ENCODE measurements at regions not wholly inside any gene's neighbourhood (a gene's known extent, or its start where the extent isn't known, plus 50 kb on each side); places are given as distances from the start of the nearest gene placed in this dataset.
"Not testable (repeated sequence)": the region's sequence is repeated elsewhere in the genome, so short reads cannot be mapped to it uniquely, and the experiment has no call there.

- DNase-seq (ENCODE audit: low read depth) = no peak
Observed at GRCh38 chr11:98589967-98590366, 430.8 kb upstream of the CNTN5 start.

- no peak for DNase-seq (ENCODE audit: low read depth)
Observed at GRCh38 chr11:98600103-98600502, 420.6 kb upstream of the CNTN5 start.

GRCh38 chr11:98600786-98601773 lies 419.7 kb upstream of the CNTN5 start:
- no peak for DNase-seq (ENCODE audit: low read depth)

GRCh38 chr11:98616098-98616655 lies 404.6 kb upstream of the CNTN5 start:
- no peak for DNase-seq (ENCODE audit: low read depth)

DNA sequence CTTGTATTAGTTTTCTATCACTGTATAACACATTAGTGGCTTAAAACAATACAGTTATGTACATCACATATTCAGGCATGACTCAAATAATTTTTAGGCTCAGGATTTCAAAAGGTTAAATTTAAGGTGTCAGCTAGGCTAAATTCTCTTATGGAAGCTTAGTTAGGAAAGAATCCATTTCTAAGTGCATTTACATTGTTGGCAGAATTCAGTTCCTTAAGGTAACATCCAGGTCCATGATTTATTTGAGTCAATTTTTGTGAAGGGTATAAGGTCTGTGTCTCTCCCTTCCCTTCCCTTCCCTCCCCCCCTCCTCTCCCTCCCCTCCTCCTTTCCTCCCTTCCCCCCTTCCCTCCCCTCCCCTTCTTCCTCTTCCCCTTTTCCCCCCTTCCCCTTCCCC lies 399.0 kb upstream of the CNTN5 start:
- no peak for DNase-seq (ENCODE audit: low read depth)

DNA sequence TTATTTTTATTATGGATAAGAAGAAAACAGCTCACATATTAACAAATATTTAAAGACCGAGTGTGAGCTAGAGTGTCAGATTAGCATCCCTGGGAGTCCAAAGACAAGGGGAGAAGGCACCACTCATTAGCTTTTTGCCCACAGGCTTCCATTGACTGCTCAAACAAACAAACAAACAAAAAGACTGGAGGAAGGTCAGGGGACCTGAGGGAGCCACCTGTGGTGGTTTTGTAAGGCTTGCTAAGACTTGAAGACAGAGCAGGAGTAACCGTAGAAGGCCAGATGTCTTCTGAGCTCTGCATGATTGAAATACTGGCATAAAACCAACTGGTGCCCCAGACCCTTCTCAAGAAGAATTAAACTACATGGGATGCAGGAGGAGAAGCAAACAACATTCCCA lies 395.2 kb upstream of the CNTN5 start:
- no peak for DNase-seq (ENCODE audit: low read depth)

DNA sequence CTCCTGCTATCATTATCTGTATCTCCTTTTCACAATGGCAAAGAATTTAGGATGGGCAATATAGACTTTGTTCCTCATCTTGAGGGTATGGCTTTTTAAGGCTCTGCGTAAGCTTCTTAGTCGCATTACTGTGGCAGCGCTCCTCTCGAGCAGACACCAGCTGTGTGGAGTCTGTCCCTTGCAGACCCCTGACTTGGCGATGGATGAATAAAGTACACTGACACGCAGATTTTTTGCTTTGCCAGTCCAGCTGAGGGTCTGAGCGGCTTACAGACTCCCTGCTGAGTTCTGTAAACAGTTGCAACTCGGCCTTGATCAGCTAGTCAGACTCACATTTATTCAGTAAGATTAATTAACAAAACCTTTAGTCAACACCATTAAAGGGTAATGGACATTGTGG lies 390.0 kb upstream of the CNTN5 start:
- DNase-seq (ENCODE audit: low read depth) = no peak

GRCh38 chr11:98657711-98658110 lies 363.0 kb upstream of the CNTN5 start:
- DNase-seq (ENCODE audit: low read depth) = no peak

DNA sequence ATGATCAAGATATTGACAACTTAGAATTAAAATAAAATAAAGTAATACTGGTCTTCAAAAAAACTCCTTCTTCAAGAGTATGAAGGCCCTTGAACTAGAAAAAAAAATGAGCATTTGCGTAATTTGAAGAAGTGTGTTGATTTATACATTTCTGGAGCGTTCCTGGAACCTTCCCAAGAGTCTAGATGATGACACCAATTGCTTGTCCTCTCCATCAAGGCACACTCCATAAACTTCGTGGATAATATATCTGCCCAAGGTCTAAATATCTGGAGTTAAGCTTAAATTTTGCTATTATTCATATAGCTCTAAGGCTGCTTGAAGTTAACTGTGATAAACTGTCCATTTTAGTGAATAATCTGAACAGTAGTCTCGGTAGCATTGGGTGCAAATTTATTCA lies 361.3 kb upstream of the CNTN5 start:
- no peak for DNase-seq (ENCODE audit: low read depth)

DNA sequence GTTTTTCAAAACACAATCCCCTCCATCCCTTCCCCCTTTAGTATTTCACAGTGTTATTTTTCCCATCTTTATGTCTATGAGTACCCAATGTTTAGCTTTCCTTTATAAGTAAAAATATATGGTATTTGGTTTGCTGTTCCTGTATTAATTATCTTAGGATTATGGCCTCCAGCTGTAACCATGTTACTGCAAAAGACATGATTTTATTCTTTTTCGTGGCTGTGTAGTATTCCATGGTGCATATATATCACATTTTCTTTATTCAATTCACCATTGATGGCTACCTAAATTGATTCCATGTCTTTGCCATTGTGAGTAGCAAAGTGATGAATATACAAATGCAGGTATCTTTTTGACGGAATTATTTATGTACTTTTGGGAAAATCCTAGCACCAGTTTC lies 346.4 kb upstream of the CNTN5 start:
- DNase-seq (ENCODE audit: low read depth) = no peak

GRCh38 chr11:98679673-98680072 lies 341.1 kb upstream of the CNTN5 start:
- DNase-seq (ENCODE audit: low read depth) = no peak

DNA sequence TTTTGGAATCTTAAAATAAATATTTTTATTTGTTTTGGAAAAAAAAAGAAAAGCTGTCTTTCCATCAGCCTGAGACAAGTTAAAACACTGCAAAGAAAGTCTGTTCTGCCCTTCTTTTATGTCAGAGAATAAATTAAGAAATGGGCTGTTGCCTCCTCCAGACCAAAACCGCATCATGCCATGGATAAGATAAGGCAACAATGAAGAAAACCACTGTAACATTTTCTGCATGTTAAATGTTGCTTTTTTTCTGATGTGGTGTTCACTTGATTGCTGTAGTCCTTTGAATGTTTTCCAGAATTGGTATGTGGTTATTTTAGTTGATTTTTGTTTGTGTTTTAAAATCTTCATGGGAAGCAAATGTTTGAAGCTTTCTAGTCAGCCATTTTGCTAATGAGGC lies 319.2 kb upstream of the CNTN5 start:
- no peak for DNase-seq (ENCODE audit: low read depth)

GRCh38 chr11:98703779-98704556 lies 316.8 kb upstream of the CNTN5 start:
- DNase-seq (ENCODE audit: low read depth) = no peak

DNA sequence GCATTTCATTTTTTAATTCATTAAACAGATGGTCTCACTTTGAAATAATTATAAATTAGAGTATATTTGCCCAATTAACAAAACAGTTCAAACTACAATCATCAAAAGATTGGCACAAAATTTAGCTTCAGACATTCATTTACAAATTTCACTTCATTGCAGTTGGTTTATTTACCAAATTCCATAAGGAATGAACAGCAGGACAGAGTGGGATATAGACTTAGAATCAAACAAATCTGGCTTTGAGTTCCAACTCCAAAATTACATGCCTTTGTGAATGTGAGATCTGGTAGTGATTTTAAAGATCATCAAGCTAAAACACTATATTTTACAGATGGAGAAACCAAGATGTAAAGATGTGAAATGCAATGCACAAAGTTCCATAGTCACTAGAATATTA lies 310.7 kb upstream of the CNTN5 start:
- no peak for DNase-seq (ENCODE audit: low read depth)

GRCh38 chr11:98710986-98711385 lies 309.8 kb upstream of the CNTN5 start:
- no peak for DNase-seq (ENCODE audit: low read depth)

DNA sequence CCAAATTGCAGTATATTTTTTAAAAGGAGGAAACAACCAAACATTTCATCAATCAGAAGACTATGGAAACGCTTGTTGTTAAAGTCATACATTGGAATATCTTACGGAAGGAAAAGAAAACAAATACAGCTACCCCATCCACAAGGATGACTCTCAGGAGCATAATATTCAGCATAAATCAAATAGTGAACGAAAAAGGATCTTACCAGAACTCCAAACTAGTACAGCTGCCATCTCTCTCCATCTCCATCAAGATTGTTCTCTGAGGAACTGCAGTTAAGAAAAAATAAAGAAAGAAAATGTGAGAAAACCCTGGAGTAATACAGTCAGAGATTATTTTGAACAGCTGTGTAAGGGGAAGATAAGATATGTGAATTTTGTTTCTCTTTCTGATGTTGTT lies 299.8 kb upstream of the CNTN5 start:
- no peak for DNase-seq (ENCODE audit: low read depth)

DNA sequence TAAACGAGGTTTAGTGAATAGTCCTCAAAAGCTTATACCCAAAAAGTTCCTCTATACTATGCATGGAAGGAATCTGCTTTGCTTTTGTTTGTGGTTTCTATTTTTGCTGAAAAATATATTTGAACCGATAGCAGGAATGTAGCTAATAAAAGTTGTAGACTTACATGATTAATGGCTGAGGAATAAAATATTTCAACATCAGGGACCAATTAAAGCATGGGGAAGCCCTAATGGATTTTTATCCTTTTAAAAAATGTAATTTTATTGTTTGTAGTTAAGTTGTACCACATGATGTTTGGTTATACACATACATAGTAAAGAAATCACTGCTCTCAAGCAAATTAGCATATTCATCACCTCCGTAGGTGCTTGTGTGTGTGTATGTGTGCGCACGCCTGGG lies 295.3 kb upstream of the CNTN5 start:
- DNase-seq (ENCODE audit: low read depth) = no peak

GRCh38 chr11:98728421-98728820 lies 292.3 kb upstream of the CNTN5 start:
- no peak for DNase-seq (ENCODE audit: low read depth)

DNA sequence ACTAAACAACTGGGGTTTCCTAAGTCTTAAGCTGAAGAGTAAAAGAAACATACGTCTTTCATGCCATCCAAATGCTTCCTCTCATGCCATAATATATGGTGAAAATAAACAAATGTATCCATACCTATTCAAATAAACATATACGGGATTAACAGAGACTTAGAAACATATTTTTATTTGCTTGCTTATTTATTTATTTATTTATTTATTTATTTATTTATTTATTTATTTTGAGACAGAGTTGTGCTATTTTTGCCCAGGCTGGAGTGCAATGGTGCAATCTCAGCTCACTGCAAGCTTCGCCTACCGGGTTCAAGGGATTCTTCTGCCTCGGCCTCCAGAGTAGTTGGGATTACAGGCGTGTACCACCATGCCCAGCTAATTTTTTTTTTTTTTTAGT lies 291.6 kb upstream of the CNTN5 start:
- no peak for DNase-seq (ENCODE audit: low read depth)

GRCh38 chr11:98732947-98733346 lies 287.8 kb upstream of the CNTN5 start:
- no peak for DNase-seq (ENCODE audit: low read depth)

- DNase-seq (ENCODE audit: low read depth) = not testable (repeated sequence)
Observed at GRCh38 chr11:98733378-98733777, 287.4 kb upstream of the CNTN5 start.

DNA sequence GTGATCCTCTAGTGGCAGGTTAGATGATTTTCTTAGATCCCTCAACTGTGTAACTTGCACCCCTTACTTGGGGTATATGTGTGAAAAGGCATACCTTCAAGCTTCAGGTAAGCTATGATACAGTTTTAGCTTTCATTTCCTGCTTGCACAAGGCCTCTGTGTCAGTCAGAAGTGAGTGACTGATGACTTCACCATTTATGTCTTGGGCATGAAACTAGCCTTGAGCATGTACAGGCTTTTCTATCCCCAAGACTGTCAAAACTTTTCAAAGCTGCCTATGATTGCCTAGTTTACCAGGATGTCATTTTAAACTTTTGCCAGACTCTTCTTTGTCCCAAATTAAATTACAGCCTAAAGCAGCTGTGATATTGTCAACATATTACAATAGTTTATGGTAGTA lies 286.1 kb upstream of the CNTN5 start:
- no peak for DNase-seq (ENCODE audit: low read depth)

All from myocyte (in vitro differentiated cells).